Stimulated activated CD4-positive, alpha-beta T cell treated with anti-CD3 and anti-CD28 coated beads, Interleukin-1b, Interleukin-23, amount 100 ng/mL, for 4 hours (primary cell): ENCODE measurements at regions not wholly inside any gene's neighbourhood (a gene's known extent, or its start where the extent isn't known, plus 50 kb on each side); places are given as distances from the start of the nearest gene placed in this dataset.

ENCODE experiments used
- DNase-seq, 2 donors: peaks; one replicate each; pipeline ENCODE4 v3.0.0-alpha.2; 2020; ENCODE audit warnings: low read depth in 2 of 2

DNA sequence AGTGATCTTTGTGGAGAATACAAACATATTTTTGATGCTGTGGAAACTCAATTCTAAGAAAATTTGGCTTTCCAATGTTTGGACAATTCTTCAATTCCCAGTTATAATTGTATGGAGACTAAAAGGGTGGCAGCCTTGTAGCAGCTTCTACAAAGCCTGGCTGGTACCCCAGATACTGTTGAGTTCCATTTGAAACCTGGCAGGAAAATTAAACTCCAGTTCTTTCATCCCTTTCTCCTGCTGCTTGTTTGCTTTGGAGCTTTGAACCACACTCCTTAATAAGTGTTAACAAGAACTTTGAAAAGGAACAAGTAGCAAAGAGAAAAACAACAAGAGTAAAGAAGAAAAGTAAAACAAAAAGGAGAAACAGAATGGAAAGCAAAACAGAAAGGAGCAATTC, 172.6 kb upstream of the ADAMTS5 start:
- no peak for DNase-seq

DNA sequence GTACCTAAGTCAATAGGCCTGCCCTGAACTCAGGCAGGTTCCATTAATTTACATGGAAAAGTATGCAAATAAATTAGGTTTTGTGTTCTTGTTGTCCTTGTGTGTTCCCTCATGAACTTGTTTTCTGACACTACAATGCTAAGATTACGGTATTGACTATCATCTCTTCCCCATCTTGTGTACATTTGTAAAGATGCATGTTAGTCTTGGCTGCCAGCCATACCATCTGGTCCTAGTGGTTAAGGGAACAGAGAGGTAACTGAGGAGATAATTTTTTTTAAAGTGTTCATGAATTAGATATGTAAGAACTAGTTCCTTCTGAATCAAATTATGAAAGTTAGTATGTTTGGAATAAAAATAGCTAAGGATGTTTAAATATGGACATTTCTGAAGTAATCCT, 167.6 kb upstream of the ADAMTS5 start:
- no peak for DNase-seq

DNA sequence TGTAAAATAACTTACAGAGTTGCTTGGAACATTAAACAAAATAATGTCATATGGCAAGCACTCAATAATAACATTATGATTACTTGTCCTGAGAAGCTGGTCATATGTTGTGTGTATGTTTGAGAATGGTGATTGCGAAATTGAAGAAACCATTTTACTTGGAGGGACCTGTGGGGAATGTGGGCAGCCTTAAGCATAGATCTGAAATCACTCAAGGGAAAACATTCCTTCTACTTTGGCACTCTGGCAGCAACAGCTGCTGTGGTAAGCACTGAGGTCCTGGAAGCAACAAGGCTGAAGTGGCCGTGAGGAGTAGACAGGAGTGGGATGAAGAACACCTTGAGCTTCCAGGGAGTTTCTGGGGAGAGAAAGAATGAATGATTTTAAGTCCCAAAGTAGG, 165.4 kb upstream of the ADAMTS5 start:
- DNase-seq, result no peak

DNA sequence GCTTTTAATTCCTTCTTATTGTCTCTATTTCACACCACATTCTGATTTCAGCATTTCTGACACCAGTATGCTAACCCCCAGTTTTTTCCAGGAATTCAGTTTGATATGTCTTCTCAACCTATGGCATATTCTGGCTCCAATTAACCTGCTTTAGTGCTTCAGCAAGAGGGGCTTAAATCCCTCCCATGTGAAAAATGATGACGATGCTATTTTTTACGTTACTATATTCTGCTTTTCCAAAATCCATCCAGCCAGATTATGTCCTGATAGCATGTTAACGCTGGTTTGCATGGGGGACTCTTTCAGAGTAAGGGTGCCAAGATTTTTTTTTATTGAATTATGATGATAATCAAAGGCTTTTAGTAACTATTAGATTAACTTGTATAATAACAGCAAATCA, 163.3 kb upstream of the ADAMTS5 start:
- DNase-seq, result no peak

DNA sequence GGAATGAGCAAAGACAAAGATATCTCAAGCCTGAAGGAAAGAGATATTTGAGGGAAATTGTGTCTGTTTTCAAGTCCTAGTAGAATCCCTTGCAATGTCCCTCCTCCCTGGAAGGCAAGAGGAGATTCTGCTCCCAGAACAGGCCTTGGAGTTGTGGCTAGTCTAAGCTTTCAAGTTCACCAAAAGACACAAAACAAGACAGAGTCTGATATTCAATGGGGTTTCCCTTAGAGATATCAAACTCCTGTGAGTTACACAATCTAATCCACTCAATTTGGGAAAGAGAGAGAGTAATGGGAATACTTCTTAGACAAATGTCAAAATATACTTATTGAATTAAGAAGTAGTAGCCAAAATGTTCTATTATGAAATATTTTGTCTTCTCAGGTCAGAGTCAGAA, 162.8 kb upstream of the ADAMTS5 start:
- no peak for DNase-seq

DNA sequence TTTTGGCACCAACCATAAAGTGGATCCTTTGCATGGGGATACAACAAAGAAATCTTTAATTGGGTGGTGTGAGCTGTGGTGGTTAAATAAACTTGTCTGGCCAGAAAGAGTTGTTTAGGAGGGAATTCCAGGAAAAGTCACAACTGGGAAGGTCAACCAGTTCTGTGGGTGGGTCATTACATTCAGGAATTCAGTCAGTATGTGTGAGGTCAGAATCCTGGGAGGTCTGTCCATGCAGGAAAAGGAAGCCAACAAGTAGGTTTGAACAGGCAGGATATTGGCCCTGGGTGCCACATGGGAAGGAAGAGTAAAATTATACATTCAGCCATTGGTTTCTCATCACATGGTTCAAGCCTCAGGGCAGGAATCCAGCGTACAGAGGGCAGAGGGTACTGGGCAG, 162.3 kb upstream of the ADAMTS5 start:
- no peak for DNase-seq

DNA sequence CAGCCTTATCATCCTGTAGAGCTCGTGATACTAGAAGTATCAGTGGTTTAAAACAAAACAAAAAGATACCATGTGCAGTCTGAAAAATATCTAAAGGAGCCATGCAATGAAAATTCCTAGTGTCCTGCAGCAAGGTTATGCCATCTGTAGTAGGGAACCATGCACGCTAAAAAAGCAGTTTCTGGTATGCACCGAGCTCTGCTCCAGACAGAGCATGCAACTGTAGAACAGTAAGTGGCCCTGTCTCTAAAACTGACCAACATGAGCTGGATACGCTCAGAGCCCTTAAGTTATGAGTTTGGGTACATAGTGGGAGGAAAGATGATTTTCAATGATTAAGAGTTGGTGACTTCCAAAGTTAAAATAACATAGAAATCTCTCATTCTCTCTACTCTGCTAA, 159.3 kb upstream of the ADAMTS5 start:
- DNase-seq, result no peak

DNA sequence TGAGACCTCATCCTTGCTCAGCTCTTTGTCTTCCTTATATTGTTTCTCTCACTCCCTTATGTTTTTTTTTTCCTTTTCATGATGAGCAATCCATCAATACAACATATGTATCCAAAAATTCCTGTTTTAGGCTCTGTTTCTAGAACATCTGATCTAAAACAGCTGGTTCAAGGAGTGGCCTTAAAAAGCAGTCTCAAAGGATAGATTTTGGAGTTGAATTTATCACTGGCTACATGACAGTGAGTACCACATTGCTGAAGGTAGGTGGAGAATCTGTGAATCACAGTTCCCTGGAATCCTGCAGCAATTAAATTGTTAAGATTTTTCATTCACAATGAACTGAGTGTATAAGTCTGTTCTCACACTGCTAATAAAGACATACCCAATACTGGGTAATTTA, 155.8 kb upstream of the ADAMTS5 start:
- no peak for DNase-seq

DNA sequence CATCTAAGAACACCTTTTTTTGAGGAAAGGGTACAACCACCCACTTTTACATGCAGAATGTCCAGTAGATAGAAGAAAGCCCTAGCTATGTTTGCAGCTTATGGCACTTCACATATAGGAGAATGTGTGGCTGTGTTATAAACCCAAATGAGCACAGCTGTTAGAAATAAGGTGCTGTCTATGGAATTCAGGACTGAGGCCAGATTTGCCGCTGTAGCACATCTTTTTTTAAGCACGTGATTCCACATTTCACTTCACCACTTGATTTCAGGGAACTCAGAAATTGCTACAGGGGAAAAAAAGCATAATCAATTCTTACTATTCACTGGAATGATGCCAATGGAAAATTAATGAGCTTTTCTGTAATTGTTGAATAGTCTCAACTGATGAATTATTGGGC, 147.2 kb upstream of the ADAMTS5 start:
- no peak for DNase-seq

DNA sequence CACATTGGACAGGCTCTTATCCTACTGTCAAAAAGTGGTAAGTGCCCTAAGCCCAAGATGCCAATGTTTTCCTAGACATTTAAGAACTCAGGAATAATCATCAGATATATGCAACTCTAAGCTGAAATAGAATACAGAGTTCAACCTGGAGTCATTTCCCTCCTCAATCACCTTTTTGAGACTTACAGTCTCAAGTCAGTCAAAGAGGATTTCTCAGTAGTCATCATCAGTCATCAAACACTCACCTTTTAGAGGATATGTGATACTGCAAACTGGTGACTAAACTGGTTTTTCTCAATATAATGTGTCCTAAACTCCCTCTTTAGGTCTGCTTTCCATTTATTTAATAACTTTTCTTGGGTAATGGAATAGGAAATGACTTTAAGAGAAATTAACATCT, 145.3 kb upstream of the ADAMTS5 start:
- no peak for DNase-seq

DNA sequence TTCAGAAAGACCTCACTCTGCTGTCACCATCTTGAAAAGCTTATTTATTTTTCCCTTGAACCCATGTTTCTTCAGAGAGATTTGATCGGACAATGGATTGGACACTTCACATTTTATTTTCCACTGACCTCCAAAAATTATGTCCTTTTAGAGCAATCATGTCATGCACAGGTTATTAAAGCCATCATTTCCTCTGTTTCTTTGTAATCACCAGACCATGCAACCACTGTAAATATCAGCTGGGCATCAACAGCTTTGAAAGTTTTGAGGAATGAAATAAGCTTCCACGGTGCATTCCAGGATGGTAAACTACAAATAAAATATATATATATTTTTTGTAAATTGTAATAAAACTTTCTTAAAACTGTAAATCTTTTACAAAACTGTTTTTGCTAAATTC, 144.1 kb upstream of the ADAMTS5 start:
- DNase-seq, result no peak

DNA sequence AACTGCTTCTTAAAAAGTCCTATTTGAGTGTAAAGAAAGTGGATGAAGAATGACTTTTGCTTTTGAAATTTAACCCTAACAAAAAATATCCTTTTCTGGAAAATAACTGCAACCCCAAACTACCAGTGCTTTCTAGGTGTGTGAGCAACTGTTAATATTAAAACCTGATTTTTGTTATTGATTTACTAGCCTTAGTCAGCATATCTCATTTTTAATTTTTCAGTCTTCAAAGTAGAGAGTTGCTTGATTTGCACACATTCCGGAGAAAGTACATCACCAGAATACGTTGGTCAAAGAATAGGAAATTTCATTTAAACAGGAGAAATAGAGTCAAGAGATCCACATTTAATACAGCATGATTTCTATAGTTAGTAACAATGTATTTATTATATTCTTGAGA, 141.8 kb upstream of the ADAMTS5 start:
- DNase-seq, result no peak

DNA sequence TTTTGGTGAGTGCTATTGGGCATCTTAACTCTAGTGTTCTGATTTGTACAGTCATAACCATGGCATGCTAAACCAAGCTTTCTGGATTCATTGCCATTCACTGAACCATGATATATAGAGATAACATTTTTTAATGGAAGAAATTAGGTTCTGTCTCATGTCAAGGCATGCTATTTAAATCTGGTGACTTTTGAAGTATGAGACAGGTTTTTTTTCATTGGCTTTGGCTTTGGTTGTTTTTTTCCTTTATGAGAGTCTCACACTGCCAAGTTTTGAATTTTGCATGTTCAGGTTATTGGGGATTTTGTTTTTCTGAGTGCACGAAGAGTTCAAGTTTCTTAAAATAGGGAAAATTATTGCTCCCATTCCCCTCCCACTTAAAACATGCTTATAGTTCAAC, 141.3 kb upstream of the ADAMTS5 start:
- DNase-seq, result no peak

DNA sequence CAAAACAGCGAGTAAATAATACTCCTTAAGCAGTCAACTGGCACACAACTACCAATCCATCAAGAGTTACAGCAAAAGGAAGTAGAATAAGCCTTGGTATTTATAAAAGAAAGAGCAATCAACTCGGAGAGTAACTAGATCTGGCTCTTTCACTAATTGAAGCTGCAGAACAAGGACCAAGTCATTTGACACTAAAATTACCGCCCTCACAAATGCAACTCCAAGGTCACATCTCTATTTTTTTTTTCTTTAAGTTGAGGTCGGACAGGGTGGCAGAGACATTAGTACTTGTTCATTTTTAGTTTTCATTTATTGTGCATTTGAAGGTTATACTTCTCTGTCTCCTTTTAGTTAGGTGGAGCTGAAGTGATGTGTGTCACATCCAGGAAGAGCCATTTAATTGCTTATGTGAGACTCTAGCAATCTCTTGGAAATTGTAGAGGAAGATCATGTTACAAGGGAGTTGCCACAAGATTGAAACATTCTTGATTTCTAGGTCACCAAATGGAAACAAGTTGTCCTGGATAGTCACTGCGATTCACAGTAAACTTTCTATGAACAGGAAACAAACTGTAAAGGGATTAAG, 138.1 kb upstream of the ADAMTS5 start:
- no peak for DNase-seq

DNA sequence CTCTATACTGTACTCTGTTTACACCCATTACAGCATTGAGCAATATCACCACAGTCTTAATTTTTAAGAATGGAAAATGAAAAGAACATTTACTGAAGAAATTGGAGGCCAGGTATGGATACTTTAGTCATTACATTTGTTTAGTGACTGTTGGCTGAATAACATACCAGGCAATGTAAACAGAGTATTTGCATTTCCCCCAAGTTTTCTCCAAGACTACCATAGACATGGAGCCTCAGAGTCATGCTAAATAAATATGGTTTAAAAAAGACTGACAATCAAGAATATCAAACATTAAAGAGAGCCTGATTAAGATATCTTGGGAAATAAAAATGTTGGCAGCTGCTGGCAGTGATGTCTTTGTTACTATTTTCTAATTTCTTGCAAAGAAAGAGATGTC, 136.9 kb upstream of the ADAMTS5 start:
- no peak for DNase-seq

DNA sequence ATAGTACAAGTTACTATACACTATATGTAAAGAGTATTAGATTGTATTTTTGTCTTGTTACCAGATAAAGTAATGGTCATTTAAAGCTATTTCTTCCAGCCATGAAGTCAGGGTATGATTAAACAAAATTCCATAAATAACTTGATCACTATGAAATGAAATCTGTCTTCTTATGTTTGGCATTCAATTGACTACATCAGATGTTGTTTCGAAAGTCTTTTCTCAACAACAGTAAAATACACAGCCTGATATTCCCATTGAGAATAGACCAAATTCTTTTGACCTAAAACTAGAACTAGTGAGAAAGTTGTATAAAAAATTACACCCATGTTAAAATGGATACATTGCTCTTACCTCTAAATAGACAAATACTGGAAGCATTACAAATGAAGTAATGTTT, 134.6 kb upstream of the ADAMTS5 start:
- DNase-seq, result no peak

DNA sequence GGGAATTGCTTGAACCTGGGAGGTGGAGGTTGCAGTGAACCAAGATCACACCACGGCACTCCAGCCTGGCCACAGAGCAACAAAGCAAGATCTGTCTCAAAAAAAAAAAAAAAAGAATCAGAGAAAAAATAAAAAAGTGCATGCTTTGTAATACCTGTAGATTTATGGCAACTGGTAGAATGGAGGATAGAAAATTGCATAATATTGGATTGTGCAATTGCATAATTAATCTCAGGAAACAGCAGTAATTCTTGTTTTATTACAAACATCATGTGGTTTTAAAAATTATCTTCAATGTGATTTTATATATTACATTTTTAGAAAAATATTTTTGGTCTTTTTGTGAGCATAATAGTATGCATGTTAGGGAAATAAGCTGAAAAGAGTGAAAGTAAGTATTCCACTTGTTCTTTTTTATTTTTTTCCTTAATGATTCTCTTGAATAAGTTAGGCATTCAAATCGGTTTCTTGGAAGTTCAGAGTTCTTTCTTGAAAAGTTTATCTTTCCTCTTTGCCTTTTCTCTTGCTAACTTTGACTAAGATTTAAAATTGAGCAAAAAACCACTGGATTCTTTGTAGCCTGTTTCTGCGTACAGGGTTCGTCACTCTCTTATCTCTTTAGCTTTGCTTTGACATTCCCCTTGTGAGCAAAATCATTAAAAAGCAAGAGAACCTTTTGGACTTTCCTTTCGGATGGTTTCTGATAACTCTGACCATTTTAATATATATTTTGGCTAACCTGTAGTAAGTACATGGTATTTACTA, 127.5 kb upstream of the ADAMTS5 start:
- DNase-seq, result no peak

DNA sequence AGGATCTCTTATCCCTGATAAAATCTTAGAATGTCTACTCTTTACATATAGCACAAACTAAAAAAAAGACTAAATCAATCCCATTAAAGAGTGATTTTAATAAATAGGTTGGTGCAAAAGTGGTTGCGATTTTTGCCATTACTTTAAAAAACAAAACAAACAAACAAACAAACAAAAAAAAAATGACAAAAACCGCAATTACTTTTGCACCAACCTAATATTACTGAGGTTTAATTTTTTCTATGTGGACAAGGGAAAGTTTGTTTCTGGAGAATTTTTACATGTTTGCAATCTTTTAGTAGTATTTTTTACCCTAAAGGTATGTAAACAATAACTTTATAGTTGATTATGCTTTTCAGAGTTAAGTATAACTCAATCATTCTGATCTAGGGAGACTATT, 119.7 kb upstream of the ADAMTS5 start:
- DNase-seq, result no peak

DNA sequence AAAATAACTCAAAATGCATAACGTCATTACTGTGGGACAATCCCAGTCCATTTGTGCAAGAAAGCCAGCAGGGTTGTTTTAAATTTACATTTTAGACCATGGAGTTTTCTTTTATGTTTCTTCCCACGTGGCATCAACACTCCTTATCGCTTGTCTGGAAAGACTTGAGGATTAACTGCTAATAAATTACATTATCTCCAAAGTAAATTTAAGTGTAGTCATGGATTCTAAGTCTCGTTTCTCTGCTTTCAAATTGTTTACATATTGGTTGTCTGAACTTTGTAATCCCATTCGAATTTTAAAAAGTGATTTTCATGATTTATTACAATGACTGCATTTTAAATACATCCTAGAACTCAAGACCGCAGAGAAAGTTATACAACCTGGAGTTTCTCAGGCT, 119.3 kb upstream of the ADAMTS5 start:
- DNase-seq, result no peak

DNA sequence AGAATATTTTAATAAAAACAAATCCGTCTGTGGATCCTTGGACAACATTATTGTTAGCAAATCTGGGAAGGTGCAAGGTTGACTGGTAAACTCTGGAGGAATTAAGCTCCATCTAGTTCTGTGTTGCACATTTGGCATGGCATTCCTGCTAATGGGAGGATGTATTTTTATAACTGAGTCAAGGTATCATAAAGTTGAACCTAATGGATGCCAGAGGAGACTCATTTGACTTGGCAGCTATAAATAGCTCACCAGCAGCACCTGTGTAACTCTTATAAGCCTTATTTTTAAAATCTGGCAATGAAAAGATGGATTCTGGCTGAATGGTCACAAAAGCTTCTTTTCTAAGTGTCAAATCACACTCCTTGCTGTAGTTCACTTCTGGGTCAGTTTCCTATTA, 118.5 kb upstream of the ADAMTS5 start:
- no peak for DNase-seq

DNA sequence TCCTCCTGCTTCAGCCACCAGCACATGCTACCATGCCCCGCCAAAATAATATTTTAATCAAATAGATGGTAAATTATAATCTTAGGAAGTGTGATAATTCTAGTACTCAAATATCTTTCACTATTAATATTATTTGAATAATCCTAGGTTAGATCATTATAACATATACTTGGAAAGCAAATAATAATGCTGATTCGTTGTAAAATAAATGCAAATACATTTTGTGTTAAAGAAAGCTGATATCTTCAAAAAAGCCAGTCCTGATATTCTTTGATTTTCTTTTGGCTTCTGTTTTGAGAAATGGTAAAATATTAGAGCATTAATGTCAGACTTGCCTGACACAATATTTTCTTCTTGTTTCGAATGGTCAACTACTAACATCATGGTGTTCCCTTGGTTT, 116.3 kb upstream of the ADAMTS5 start:
- no peak for DNase-seq

DNA sequence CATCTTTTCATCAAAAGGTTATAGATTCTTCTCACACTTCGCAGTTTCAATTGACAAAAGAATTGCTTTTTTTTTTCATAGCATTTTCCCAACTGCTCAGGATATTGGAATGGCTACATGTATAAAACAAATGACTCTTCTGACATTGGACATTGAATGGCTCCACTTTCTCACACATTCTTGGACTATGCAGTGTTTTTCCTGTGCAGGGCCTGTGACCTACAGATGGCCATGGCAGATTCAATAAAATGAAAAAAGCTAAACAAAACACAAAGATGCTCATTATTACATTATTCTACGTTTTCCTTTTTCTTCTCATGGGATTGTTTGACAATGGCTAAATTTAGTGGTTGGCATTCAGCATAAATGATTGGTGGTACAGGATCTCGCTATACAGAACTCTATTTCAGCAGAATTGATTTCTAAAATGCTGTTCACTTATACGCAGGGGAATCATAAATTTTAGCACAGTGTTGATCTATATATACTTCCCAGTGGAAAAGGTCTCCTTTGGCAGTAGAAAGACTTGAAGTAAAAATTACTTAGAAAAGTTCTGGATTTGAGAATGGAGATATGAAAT, 115.6 kb upstream of the ADAMTS5 start:
- no peak for DNase-seq

DNA sequence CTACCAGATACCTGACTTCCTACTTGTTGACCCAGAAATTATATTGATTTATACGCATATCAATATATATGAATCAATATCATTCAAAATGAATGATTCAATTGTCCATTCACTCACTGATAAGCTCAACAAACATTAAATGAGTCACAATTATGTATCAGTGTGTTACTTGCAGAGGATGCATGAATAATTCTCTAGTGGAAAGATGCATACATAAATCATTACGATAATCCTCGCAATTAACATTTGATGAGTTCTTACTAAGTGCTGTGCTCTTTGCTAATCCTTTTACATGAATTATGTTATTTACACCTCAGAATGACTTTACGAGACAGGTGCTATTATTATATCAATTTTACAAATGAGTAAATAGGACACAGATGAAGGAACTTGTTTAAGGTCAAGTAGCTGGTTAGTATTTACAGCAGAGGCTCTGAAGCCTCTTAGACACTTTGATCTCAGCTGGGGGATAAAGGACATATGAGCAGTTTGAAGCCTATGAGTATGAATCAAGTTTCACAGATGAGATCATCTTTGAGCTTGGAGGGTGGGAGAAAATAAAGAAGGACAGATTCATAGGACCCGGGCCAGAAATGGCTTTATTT, 112.8 kb upstream of the ADAMTS5 start:
- DNase-seq, result no peak
